Right atrium auricular region (tissue), 2 donors: ENCODE measurements at regions not wholly inside any gene's neighbourhood (a gene's known extent, or its start where the extent isn't known, plus 50 kb on each side); places are given as distances from the start of the nearest gene placed in this dataset.

Source experiments
- DNase-seq: peaks from one replicate; pipeline ENCODE4 v3.0.0-alpha.2; 2019; ENCODE audit warnings: low spot score
- H3K27ac ChIP-seq, 2 donors: fragments of 200-600 bp; sonication (generic); 1 replicate in 1 of 2; 2 replicates in 1 of 2; pipeline ENCODE4 v1.5.1; 2016 to 2019
- H3K27me3 ChIP-seq, 2 donors: fragments of 200-600 bp; sonication (generic); one replicate each; pipeline versions ENCODE4 v1.5.1 to v1.6.0; 2017 to 2019
- H3K36me3 ChIP-seq: fragments of 200-600 bp; sonication (generic); one replicate; pipeline ENCODE4 v1.5.1; 2016
- H3K4me1 ChIP-seq, 2 donors: fragments of 200-600 bp; sonication (generic); one replicate each; pipeline versions ENCODE4 v1.5.1 to v1.6.0; 2017 to 2019
- H3K4me3 ChIP-seq, 2 donors: fragments of 200-600 bp; sonication (generic); 1 replicate in 1 of 2; 2 replicates in 1 of 2; pipeline ENCODE4 v1.5.1; 2017 to 2019; ENCODE audit warnings: mild to moderate bottlenecking in 1 of 2, moderate library complexity in 1 of 2
- H3K9me3 ChIP-seq, 2 donors: fragments of 200-600 bp; sonication (generic); one replicate each; pipeline ENCODE4 v1.5.1; 2019
- TF ChIP-seq, protein P1 (sequence below), 2 donors: fragments of 200-600 bp; sonication (generic); IDR thresholded peaks; one replicate each; pipeline ENCODE4 v1.5.1; 2019; ENCODE audit warnings: antibody characterized with exemption in 2 of 2

DNA sequence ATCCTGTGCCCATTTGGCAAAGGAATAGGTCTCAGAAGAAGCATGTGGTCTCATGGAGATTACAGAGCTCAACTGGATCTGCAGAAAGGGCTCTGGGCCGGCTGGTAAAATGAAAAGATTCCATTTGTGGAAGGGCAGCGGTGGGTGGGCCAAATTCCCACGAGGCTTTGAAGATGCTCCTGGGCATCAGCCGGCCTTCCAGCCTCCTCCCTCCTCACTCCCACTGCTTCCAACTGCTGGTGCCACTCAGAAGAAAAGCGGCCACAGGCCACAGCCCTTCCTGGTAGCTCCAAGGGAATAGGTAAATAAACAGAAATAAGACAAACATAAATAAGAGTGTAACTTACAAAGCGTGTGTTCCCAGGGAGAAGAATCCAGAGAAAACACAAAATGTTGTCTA is 136.3 kb upstream of the SLC44A3 start:
- no peak overlapping the region for H3K4me3 ChIP-seq
- no peaks in the 10 kb centered on the region for H3K9me3 ChIP-seq
- no peak for DNase-seq
- peaks cover 0 to under 1% of the 10 kb centered on the region in 2 donors for H3K4me1 ChIP-seq
- TF ChIP-seq, protein P1, sequence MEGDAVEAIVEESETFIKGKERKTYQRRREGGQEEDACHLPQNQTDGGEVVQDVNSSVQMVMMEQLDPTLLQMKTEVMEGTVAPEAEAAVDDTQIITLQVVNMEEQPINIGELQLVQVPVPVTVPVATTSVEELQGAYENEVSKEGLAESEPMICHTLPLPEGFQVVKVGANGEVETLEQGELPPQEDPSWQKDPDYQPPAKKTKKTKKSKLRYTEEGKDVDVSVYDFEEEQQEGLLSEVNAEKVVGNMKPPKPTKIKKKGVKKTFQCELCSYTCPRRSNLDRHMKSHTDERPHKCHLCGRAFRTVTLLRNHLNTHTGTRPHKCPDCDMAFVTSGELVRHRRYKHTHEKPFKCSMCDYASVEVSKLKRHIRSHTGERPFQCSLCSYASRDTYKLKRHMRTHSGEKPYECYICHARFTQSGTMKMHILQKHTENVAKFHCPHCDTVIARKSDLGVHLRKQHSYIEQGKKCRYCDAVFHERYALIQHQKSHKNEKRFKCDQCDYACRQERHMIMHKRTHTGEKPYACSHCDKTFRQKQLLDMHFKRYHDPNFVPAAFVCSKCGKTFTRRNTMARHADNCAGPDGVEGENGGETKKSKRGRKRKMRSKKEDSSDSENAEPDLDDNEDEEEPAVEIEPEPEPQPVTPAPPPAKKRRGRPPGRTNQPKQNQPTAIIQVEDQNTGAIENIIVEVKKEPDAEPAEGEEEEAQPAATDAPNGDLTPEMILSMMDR (IDR thresholded peaks at IDR 0.05): no peak
- H3K27ac ChIP-seq: no peak overlapping the region
- H3K36me3 ChIP-seq: no peaks in the 10 kb centered on the region
- no peaks in the 10 kb centered on the region for H3K27me3 ChIP-seq

DNA sequence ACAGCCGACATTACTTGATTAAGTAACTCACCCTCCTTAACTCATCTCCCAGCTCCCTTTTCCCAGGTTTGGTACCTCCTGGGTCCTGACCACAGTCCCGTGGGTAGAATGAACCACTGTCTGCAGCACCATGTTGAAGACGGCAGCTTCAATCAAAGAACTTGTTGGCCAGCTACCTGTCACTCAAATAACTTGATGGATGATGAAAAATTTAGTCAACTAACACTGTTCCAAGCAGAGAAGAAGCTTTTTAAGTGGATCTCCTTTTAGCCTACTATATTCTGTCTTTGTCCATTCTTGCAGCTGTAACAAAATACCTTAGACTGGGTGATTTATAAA is 138.4 kb upstream of the F3 start:
- no peaks in the 10 kb centered on the region for H3K36me3 ChIP-seq
- no peak for DNase-seq
- TF ChIP-seq, protein P1 (IDR thresholded peaks at IDR 0.05): no peak
- H3K4me1 ChIP-seq: peaks cover 0 to 5% of the 10 kb centered on the region in 2 donors
- H3K27ac ChIP-seq: no peak overlapping the region
- H3K27me3 ChIP-seq: no peaks in the 10 kb centered on the region
- H3K4me3 ChIP-seq: no peak overlapping the region
- no peaks in the 10 kb centered on the region for H3K9me3 ChIP-seq

- TF ChIP-seq, protein P1 (IDR thresholded peaks at IDR 0.05): no peak
- Histone ChIP-seq H3K9me3 (no peaks in the 10 kb centered on the region), H3K27ac (no peak overlapping the region), H3K27me3 (no peaks in the 10 kb centered on the region), H3K4me3 (no peak overlapping the region), H3K4me1 (peaks cover 0 to 5% of the 10 kb centered on the region in 2 donors), H3K36me3 (no peaks in the 10 kb centered on the region)
- peak; percentile 83 for DNase-seq
These were observed 137.9 kb upstream of the F3 start for GRCh38 chr1:94679332-94680038.

- Histone ChIP-seq H3K36me3 (no peaks in the 10 kb centered on the region), H3K4me1 (peaks cover 0 to 5% of the 10 kb centered on the region in 2 donors), H3K4me3 (no peak overlapping the region), H3K27me3 (no peaks in the 10 kb centered on the region), H3K9me3 (no peaks in the 10 kb centered on the region), H3K27ac (no peak overlapping the region)
- TF ChIP-seq, protein P1 (IDR thresholded peaks at IDR 0.05): no peak
- DNase-seq: no peak
These were observed 136.8 kb upstream of the F3 start for GRCh38 chr1:94678202-94678848.

GRCh38 chr1:94677714-94678113 is 136.2 kb upstream of the F3 start:
- Histone ChIP-seq H3K27me3 (no peaks in the 10 kb centered on the region), H3K4me3 (no peak overlapping the region), H3K4me1 (peaks cover 0 to 5% of the 10 kb centered on the region in 2 donors), H3K27ac (no peak overlapping the region), H3K36me3 (no peaks in the 10 kb centered on the region), H3K9me3 (no peaks in the 10 kb centered on the region)
- TF ChIP-seq, protein P1 (IDR thresholded peaks at IDR 0.05): no peak
- DNase-seq: no peak
